Endodermal cell (in vitro differentiated cells): ENCODE measurements at regions not wholly inside any gene's neighbourhood (a gene's known extent, or its start where the extent isn't known, plus 50 kb on each side); places are given as distances from the start of the nearest gene placed in this dataset.

ENCODE experiments used
- DNase-seq: peaks from one replicate; pipeline ENCODE4 v3.0.0-alpha.2; 2017
- H3K27ac ChIP-seq: 2 replicates; pipeline ENCODE4 v1.5.1; 2013; ENCODE audit warnings: mild to moderate bottlenecking, low read depth, low read length, moderate library complexity
- H3K27me3 ChIP-seq: 2 replicates; pipeline ENCODE4 v1.6.1; 2013; ENCODE audit warnings: mild to moderate bottlenecking, low read length, moderate library complexity; ENCODE audit not compliant: insufficient read depth, control insufficient read depth, poor library complexity, severe bottlenecking
- H3K36me3 ChIP-seq: 2 replicates; pipeline ENCODE4 v1.7.0; 2013; ENCODE audit warnings: mild to moderate bottlenecking, low read length, moderate library complexity; ENCODE audit not compliant: control insufficient read depth, insufficient read depth
- H3K4me1 ChIP-seq: one replicate; pipeline ENCODE4 v1.7.0; 2013; ENCODE audit warnings: low read length; ENCODE audit not compliant: control insufficient read depth, insufficient read depth
- H3K4me3 ChIP-seq: 2 replicates; pipeline ENCODE4 v1.5.1; 2013; ENCODE audit warnings: mild to moderate bottlenecking, low read length, moderate library complexity
- H3K9ac ChIP-seq: 2 replicates; pipeline ENCODE4 v1.6.1; 2013; ENCODE audit warnings: mild to moderate bottlenecking, low read length, moderate library complexity; ENCODE audit not compliant: poor library complexity, severe bottlenecking; ENCODE audit errors: extremely low read depth
- H3K9me3 ChIP-seq: 2 replicates; pipeline ENCODE4 v1.6.1; 2013; ENCODE audit warnings: mild to moderate bottlenecking, low read length, moderate library complexity; ENCODE audit not compliant: control insufficient read depth
- H3K27ac Mint-ChIP-seq: 2 replicates; pipeline ENCODE4 v1.8.0; 2020; ENCODE audit warnings: mixed read lengths
- H3K27me3 Mint-ChIP-seq: 2 replicates; pipeline ENCODE4 v1.8.0; 2021; ENCODE audit warnings: mild to moderate bottlenecking, mixed read lengths; ENCODE audit not compliant: insufficient read depth
- H3K36me3 Mint-ChIP-seq: 2 replicates; pipeline ENCODE4 v1.8.0; 2020; ENCODE audit warnings: low read depth, mixed read lengths
- H3K4me1 Mint-ChIP-seq: 2 replicates; pipeline ENCODE4 v1.8.0; 2020; ENCODE audit warnings: mixed read lengths
- H3K4me3 Mint-ChIP-seq: 2 replicates; pipeline ENCODE4 v1.8.0; 2020; ENCODE audit warnings: mild to moderate bottlenecking, moderate library complexity, mixed read lengths
- H3K9me3 Mint-ChIP-seq: 2 replicates; pipeline ENCODE4 v1.8.0; 2020; ENCODE audit warnings: mild to moderate bottlenecking, mixed read lengths
- CTCF ChIP-seq: fragments of 200-600 bp; sonication (generic); conservative IDR thresholded peaks from 2 replicates; pipeline ENCODE4 v1.5.0; 2021; ENCODE audit warnings: antibody characterized with exemption, mild to moderate bottlenecking
- WGBS, 2 experiments: methylation state at CpG; one replicate each; pipeline versions ENCODE4 v1.1.5 to v1.1.7; 2013; ENCODE audit warnings: missing lambda C conversion rate in 2 of 2, mixed read lengths in 1 of 2; ENCODE audit not compliant: insufficient coverage in 1 of 2, insufficient read length in 1 of 2; 5-methylcytosine and 5-hydroxymethylcytosine counted together

- peaks cover 50% of the 10 kb centered on the region for H3K4me1 Mint-ChIP-seq
- H3K36me3 Mint-ChIP-seq = no peaks in the 10 kb centered on the region
- peaks cover 7% of the 10 kb centered on the region for H3K4me1 ChIP-seq
- H3K27me3 Mint-ChIP-seq = no peaks in the 10 kb centered on the region
- DNase-seq = no peak
- no peak overlapping the region for H3K27ac Mint-ChIP-seq
- H3K9me3 Mint-ChIP-seq = peaks cover 11% of the 10 kb centered on the region
- H3K4me3 ChIP-seq = no peak overlapping the region
- H3K4me3 Mint-ChIP-seq = no peak overlapping the region
- no peak overlapping the region for H3K9ac ChIP-seq
- peaks cover 11% of the 10 kb centered on the region for H3K9me3 ChIP-seq
- no peak overlapping the region for H3K27ac ChIP-seq
- no peaks in the 10 kb centered on the region for H3K36me3 ChIP-seq
- TF ChIP-seq CTCF = no peak
- H3K27me3 ChIP-seq = peaks cover 2% of the 10 kb centered on the region
Measured at GRCh38 chr18:31213641-31214040, 51.0 kb upstream of the DSC1 start.

GRCh38 chr18:31217038-31217849, 54.6 kb upstream of the DSC1 start:
- no peaks in the 10 kb centered on the region for H3K27me3 ChIP-seq
- DNase-seq = peak; percentile 59
- peaks cover 17% of the 10 kb centered on the region for H3K9me3 ChIP-seq
- no peak for TF ChIP-seq CTCF
- WGBS, 2 experiments = 90 to 94% methylated on average over 9 to 12 of the region's 12 CpGs
- H3K4me3 ChIP-seq = no peak overlapping the region
- Mint-ChIP-seq H3K9me3 (peaks cover 22% of the 10 kb centered on the region), H3K27me3 (no peaks in the 10 kb centered on the region), H3K4me1 (peaks cover 31% of the 10 kb centered on the region), H3K4me3 (no peak overlapping the region), H3K27ac (peak overlapping the region; percentile 27), H3K36me3 (peaks cover 2% of the 10 kb centered on the region)
- H3K27ac ChIP-seq = no peak overlapping the region
- no peak overlapping the region for H3K9ac ChIP-seq
- H3K36me3 ChIP-seq = no peaks in the 10 kb centered on the region
- H3K4me1 ChIP-seq = peaks cover 7% of the 10 kb centered on the region

GRCh38 chr18:31218671-31219383, 56.2 kb upstream of the DSC1 start:
- no peak for TF ChIP-seq CTCF

More at GRCh38 chr18:31218671-31219383, 56.2 kb upstream of the DSC1 start:
- H3K4me1 ChIP-seq = peaks cover 7% of the 10 kb centered on the region
- H3K27me3 ChIP-seq = no peaks in the 10 kb centered on the region
- 95% methylated on average over 3 of the region's 4 CpGs; no CpG with 5 or more reads in 1 of the 2 experiments for WGBS, 2 experiments
- H3K27ac Mint-ChIP-seq = no peak overlapping the region
- no peak overlapping the region for H3K9ac ChIP-seq
- H3K4me1 Mint-ChIP-seq = peaks cover 26% of the 10 kb centered on the region
- H3K27me3 Mint-ChIP-seq = no peaks in the 10 kb centered on the region
- DNase-seq = no peak
- peaks cover 29% of the 10 kb centered on the region for H3K9me3 Mint-ChIP-seq
- H3K4me3 Mint-ChIP-seq = no peak overlapping the region
- H3K27ac ChIP-seq = no peak overlapping the region
- peaks cover 17% of the 10 kb centered on the region for H3K9me3 ChIP-seq
- H3K36me3 Mint-ChIP-seq = peaks cover 2% of the 10 kb centered on the region
- no peaks in the 10 kb centered on the region for H3K36me3 ChIP-seq
- peak overlapping the region; percentile 31 for H3K4me3 ChIP-seq
